RPMI7951 (cell line): ENCODE measurements at regions not wholly inside any gene's neighbourhood (a gene's known extent, or its start where the extent isn't known, plus 50 kb on each side); places are given as distances from the start of the nearest gene placed in this dataset.
"Not testable (repeated sequence)": the region's sequence is repeated elsewhere in the genome, so short reads cannot be mapped to it uniquely, and the experiment has no call there.

Experiments
- DNase-seq: peaks from one replicate; pipeline ENCODE4 v3.0.0-alpha.2; 2012; ENCODE audit warnings: low read depth

GRCh38 chr4:125750399-125750798 lies 435.6 kb downstream of the FAT4 start:
- DNase-seq, result no peak

- DNase-seq, result peak; percentile 40
Measured at GRCh38 chr4:125750828-125751466, 436.2 kb downstream of the FAT4 start.

GRCh38 chr4:125758438-125758837 lies 443.7 kb downstream of the FAT4 start:
- DNase-seq, result no peak

DNA sequence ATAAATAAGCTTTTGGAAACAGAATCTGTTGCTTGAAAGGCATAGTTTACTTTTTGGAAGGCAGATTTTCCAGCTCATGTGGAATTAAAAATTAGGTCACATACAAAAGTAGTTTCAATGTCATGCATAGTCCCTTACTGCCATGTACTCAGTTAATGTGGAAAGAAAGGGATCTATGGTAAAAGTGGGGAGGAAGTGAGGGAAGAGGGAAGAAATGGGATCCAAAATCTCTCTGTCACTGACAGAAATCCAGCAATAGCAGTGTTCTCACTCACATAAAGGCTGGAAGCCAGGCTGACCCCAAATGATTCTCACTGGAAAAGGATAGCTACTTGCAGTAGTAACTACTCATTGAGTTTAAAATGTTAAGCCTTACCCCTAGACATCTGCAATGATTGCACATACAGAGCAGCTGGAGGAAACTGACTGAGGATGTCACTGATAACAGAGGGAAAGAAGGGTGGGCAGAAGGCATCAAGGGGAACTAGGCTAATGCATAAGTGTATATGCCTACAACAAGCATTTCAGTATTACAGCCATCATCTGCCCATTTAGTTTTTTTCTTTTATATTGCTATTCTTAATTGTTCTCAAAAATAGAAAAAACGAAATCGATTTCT lies 445.6 kb downstream of the FAT4 start:
- DNase-seq, result no peak

DNA sequence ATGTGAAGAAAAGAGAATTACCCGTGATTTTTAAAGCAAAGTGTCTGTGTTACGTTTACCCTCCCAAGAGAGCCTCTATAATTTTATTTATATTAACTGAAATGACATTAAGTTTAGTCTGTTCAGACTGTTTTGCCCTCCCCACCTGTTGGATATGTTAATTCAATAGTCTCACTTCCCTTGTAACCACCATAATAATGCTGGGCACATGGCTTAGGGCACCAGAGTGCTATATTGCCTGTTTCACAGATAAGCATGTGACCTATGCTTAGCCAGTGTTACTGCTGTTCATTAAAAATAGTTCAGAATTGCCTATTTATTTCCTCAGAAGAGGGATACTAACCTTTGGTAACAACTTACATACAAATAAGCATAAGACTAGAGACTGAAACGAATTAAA lies 446.2 kb downstream of the FAT4 start:
- DNase-seq, result no peak

DNA sequence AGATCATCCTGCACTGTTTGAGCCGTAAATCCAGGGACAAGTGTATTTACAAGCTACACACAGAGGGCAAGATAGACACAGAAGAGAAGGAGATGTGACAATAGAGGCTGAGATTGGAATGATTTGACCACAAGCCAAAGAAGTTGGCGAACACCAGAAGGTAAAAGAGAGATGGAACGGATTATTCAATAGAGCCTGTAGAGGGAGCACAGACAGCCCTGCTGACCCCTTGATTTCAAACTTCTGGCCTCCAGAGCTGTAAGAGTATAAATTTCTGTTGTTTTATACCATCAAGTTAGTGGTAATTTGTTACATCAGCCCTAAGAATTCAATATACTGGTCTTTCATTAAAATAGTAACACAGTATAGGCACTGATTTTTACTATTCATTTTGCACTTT lies 447.8 kb downstream of the FAT4 start:
- peak; percentile 5 for DNase-seq

DNA sequence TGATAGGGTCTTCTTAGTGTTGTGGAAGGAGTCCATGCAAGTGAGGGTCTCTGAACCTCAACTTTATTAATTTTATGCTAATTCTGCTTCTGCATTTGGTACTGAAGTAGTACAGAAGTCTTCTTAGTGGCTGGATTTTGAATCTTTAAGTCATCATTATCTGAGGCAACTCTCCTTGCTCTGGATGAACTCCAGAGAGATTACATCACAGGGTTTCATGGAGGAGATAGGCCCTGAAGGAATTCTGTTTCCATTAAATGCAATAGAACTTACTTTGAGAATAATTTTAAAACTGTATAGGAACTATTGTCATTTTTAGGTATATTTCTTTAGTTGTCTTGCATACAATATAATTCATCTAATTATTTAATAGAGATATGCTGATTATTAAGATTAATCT lies 451.2 kb downstream of the FAT4 start:
- DNase-seq, result no peak

GRCh38 chr4:125770814-125771398 lies 456.2 kb downstream of the FAT4 start:
- DNase-seq, result no peak

DNA sequence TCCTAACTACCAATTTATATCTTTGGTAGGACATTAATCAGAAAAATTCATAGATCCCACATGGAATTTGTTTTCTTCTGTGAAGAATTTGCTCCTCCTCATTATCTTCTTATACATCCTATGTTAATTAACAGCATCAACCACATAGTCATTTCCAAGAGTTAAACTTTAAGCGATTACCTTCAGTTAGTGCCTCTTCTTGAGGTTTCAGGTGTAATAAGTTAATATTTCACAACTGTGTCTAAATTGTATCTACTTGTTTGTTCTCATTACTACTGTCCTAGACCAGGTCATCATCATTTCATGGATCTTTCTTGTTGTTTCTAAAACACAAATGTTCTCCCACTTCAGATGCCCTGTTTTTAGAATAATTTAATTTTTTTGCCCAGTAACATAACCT lies 457.9 kb downstream of the FAT4 start:
- no peak for DNase-seq

GRCh38 chr4:125773502-125773901 lies 458.7 kb downstream of the FAT4 start:
- DNase-seq, result no peak

DNA sequence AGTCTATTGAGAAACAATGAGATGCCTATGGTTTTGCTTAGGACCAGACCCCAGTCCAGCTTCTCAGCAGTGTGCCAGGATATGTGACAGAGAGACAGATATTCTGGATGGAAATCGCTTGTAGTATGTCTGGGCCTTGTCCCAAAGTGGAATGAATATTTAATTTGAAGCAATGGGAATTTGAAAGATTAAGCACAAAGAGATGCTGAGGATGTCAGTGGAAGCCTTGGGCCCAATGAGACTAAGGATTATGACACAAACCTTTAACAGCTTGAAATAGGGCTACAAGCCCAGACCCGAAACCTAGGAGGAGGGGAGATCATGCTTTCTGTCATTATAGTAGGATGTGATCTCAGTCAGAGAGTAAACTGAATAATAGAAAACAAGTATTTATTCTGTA lies 459.2 kb downstream of the FAT4 start:
- DNase-seq, result no peak

DNA sequence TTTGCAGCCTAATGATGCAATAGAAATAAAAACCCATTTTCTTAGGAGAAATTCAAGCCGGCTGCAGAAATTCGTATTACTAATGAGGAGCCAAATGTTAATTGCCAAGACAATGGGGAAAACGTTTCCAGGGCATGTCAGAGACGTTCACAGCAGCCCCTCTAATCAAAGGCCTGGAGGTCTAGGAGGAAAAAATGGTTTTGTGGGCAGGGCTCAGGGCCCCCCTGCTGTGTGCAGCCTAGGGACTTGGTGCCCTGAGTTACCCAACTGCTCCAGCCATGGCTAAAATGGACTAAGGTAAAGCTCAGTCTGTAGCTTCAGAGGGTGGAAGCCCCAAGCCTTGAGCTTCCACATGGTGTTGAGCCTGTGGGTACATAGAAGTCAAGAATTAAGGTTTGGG lies 461.4 kb downstream of the FAT4 start:
- DNase-seq, result no peak

DNA sequence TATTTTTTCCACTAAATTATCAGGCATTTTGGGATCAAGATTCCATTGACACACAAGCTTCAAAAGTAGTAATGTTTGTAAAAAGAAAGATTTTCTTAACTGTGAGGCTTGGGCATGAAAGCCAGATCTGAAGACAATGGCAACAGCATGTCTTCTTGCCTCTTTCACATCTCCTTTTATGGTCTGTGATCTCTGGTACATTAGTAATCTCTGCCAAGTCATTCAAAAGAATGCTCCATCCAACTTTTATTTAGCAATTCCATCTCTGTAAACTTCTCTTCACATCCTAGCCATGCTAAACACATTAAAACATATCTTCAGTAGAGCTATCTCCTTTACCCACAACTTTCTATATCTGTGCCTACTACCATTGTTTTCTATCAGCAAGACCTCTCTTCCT lies 465.4 kb downstream of the FAT4 start:
- no peak for DNase-seq

- no peak for DNase-seq
Measured at GRCh38 chr4:125780747-125781146, 466.0 kb downstream of the FAT4 start.

DNA sequence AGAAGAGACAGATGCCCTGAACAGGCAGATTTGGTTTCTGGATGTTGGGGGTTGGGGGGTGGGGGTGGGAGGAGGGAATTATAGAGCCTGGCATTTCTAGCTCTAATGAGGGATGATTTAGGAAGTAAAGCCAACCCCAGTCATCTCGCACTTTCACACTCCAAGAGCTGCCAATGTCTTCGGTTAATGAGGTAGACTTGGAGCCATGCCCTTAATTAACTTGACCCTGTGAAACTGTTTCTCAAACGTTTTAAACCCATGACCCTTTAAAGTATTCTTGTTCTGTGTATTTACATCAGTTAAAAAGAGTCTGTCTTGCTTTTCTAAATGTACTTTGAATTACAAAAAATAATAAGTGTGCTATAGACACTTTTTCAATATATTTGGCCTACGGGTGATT lies 466.9 kb downstream of the FAT4 start:
- no peak for DNase-seq

GRCh38 chr4:125784741-125785140 lies 470.0 kb downstream of the FAT4 start:
- DNase-seq, result no peak

DNA sequence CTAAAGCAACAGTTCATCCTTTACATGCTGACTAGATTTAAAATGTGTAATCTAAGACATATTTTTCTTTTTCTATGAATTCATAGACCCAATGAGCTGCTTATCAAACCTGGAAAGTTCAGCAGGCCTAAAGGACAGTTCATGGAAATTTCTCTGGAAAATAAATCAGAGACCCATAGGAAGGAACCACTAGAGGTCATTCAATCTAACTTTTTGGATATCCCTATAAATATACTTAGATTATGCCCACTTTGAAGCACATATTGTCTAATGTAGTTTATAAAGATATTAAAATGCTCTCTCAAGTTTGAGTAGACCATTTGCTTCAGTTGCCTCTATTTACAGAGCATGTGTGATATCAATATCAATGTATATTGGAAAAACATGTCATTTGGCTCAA lies 473.0 kb downstream of the FAT4 start:
- no peak for DNase-seq

DNA sequence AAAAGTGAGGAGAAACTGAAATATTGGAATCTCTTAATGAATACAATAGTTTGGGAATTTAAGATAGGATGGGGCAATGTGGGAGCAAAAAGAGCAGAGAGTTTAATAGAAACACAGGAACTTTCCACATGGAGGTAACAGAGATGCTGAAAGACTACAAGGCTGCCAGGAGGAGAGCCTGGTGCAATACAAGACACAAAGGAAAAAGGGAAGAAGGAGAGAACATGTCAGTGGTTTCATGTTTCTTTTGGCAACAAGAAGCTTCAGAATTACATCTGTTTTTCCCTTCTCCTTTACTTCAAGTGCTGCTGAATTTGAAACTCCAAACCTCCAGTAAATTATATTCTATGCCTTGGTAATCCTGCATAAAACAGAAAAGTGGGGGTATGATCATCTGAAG lies 474.3 kb downstream of the FAT4 start:
- DNase-seq, result no peak

DNA sequence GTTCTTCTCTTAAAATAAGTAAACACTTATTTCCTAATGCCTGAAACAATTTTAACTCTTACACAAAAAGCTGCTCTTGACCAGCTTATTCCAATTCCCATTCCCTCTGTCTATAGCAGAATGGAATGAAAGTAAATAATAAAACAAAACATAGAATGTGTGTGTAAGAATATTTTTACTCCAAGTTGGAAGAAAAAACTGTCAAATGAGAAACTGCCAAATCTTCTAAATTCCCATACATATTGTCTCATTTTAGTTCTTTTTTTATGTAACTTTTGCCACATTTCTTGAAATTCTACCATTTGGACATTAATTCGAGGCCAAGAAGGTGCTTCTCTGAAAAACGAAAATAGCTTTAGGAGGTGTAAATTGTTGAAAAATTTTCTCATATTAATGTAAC lies 477.1 kb downstream of the FAT4 start:
- DNase-seq, result no peak

- no peak for DNase-seq
Measured at GRCh38 chr4:125794989-125795388, 480.2 kb downstream of the FAT4 start.

DNA sequence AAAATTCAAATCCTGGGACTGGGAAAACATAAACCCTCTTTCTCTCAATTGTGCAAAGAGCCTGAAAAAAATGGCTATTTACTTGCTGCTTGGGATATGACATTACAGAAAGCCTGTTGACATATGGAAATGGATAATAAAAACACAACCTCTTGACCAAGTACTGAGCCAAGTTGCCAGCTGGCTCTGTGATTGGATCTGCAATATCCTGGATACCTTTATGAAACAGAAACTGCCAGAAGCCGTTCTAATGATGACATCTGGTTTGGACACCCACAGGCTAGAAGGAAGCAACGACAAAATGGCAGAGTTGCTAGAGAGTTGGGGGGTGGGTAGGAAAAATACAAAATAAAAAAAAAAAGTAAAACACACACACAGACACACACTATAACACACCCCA lies 481.4 kb downstream of the FAT4 start:
- no peak for DNase-seq

GRCh38 chr4:125797621-125798020 lies 482.9 kb downstream of the FAT4 start:
- DNase-seq, result not testable (repeated sequence)

DNA sequence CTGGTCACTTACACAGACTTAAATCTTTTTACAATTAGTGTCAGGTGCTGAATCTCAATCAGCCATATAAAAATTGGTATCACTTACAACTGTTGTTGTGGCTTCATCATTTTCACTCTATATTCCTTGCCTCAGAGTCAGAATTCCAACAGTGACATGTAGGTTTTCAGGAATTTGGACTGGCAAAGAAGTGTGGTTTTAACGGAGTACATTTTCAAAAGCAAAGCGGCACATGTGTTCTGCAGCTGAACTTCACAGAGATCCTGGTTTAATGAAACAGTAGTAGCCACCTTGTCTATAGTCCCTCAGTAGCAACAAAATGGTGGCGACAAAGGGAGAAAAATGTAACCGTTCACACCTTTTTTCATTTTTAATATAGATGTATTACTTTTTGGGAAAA lies 486.6 kb downstream of the FAT4 start:
- DNase-seq, result peak; percentile 4

DNA sequence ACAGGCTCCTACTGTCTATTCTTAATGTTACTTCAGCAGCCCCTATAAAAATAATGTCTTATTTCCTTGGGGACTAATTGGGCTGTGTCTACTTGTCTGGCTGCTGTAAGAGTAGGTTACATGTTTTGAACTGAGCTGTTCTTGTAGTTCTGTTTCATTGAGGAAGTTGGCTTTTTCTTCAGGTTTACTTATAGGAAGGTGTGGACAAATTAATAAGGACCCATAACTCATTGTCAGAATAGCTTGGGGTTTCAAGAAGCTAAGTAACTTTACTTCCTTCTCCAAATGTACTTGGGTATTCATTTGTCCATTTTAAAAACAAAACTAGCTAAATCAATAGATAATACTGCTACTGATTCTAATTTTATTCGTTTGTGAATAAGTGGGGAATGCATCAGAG lies 487.2 kb downstream of the FAT4 start:
- no peak for DNase-seq
